GM21576 (cell line): ENCODE measurements at regions not wholly inside any gene's neighbourhood (a gene's known extent, or its start where the extent isn't known, plus 50 kb on each side); places are given as distances from the start of the nearest gene placed in this dataset.

Experiments
- ATAC-seq: cut with Tn5 transposase; IDR thresholded peaks from one replicate; pipeline ENCODE4 v1.9.1; 2021; ENCODE audit warnings: mild to moderate bottlenecking, moderate library complexity; ENCODE audit not compliant: unreplicated experiment

- peak; percentile 82 for ATAC-seq
These were observed 291.5 kb upstream of the SRRM4 start for GRCh38 chr12:118689793-118690192.

DNA sequence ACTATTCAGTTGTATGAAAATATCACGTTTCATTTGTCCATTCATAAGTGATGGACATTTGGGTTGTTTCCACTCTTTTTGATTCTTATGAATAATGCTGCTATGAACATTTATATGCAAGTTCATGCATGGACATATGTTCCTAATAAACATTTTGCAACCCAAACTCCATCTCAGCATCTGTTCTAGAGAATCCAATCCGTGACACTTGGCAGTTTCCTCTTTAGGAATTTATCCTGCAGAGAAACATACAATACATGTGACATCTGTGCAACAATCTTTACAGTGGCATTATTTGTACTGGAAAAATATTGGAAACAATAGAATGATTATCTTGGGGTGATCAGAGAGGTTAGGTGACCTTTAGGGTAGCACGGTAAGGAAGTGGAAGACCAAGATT is 290.8 kb upstream of the SRRM4 start:
- no peak for ATAC-seq

DNA sequence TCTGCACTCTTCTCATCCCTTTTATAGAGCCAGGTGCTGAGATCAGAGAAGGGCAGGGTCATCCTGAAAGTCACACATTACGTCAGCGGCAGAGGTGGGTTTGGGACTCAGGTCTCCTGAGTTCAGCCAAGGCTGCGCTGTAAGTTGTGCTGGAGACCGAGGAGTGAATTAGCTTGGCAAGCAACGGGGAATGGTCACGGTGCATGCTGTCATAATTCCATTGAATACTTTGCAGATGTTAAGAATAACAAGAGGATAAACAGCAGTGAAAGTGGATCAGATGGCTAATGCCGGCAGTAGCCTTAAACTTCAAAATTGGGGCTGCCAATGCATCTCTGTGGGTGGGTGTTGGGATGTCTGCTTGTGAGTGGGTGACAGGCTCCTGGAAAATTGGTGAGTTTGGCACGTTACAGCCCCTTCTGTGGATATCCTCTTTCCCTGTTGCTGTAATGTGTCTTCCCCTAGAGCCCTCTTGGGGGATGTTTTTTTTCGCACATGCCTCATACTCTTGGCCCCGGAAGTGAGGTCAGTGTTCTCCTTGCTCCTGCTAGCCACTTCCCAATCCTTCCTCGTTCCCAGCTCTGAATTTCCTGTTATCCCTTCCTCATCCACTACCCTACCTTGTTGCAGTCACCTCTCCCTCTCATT is 287.1 kb upstream of the SRRM4 start:
- ATAC-seq: no peak

DNA sequence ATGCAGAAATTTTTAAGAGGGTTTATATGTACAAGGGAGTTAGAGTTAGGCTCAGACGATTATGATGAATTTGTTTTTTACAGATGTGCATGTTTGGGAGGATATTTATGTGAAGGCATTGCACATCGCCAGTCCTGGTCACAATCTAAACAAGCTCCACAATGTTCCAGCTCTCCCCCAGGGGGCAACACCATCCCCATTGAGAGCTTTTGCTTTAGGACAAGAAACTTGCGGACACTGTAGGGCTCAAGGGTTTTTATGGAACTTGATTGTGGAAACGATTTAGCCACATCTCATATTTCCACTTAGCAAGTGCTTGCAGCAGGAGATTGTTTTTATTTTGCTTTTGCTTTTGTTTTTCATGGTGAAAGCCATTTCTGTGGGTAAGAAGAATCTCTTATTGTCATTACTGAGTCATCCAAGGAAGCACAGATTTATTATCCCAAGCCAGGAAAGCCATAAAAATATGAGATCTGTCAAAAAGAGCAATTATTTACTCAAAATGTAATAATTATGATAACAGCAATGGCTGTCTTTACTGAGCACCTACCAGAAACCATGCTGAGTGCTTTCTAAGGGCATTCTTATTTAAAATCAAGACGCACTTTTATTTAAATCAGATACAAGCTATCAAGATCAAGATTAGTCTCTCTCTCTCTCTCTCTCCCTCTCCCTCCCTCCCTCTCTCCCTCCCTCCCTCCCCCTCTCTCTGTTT is 276.7 kb upstream of the SRRM4 start:
- no peak for ATAC-seq

GRCh38 chr12:118706437-118706836 is 274.9 kb upstream of the SRRM4 start:
- no peak for ATAC-seq

GRCh38 chr12:118709946-118710345 is 271.4 kb upstream of the SRRM4 start:
- ATAC-seq: no peak

DNA sequence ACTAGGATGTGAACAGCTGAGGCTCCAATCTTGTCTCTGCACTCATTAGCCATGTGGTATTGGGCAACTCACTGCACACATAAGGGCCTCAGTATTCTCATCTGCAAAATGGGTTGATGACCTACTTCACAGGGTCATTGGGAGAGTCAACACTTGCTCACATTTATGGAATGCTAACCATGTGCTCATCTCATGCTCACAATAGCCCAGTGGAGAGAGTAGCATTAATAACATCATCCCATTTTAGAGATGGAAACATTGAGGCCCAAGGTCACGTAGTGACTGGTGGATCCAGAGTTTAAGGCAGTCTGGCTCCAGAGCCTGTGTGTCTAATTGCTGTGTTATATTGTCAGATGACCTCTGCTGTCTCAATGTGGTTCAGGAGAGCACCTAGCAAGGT is 270.2 kb upstream of the SRRM4 start:
- ATAC-seq: no peak

DNA sequence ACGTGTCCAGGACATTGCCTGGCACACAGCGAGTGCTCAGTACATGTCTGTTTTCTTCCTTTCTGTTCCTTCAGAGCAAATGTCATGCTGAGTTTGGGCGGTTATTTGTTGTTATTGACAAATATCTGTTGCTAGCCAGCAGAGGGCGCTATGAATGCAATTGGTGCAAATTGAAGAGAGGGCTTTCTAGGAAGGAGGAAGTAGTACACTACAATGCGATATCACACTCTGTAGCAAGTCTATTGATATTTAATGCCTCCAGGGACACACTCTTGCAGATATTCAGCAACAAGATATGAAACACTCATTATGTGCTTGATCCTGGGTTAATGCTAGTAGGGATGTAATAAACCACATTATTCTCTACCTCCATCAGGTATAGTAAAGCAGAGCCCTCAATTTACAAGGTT is 267.3 kb upstream of the SRRM4 start:
- no peak for ATAC-seq

DNA sequence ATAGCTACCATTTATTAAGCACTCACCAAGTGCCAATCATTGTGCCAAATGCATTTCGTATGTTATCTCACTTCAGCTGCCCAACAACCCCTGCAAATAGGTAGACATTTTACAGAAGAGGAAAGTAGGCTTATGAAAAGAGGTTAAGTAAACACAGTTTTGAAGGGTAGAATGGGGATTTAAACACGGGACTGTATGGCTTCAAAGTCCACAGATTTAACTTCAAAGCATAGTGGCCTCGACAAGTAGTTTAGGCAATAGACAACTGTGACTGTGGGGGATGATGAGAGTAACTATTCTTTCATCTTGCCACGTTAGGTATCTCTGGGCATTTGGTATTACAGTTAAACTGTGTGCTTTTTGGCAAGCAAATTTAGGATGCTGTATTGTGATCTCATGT is 266.8 kb upstream of the SRRM4 start:
- ATAC-seq: no peak

DNA sequence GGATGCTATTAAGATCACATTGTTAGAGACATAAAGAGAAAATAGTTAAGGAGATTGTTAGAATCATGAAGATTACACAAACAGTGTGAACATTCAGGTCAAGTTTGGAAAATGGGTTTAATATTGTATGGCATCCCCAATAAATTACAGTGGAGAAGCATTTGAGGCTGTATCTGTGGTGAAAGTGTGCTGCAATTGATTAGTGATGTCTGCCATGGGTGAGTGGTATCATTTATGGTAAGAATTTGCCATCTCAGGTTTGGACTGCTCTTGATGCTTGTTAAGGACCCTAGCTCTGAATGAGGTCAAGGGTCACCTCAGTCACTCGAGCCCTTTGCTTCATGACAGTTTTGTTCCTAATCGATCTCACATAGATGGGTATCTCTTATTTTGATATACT is 265.7 kb upstream of the SRRM4 start:
- no peak for ATAC-seq

DNA sequence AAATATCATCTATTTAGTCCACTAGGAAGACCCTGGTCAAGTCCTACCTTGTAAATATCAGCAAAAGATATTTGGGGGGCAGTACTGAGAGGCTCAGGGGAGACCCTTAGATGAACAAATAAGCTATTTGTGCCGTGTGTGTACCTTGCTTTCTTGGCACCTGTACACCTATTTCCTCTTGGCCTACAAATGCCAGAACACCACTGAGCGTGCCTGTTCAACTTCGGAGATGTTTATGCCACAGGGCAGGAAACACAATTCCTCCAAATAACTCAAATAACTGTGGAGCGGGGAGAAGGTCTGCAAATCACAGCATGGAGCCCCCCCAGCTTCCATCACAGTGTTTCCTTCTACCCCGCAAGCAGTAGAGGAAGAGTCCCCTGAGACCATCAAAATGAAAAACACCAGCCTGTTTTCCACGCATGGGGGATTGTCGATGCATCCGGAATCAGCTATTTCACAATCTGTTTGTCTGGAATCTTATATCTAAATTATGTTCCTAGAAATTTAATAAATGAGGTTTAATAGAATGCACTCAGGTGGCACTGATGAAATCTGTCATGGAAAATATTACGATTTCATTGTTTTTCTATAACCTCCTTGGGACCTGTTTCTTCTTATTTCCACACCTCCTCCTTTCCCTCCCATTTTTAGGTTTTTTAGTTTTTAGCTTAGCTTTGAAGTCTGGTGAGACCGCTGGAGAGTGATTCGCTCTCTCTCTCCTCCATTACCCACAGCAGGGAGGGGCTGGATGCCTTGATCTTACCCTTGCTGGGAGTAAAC is 254.0 kb upstream of the SRRM4 start:
- no peak for ATAC-seq

DNA sequence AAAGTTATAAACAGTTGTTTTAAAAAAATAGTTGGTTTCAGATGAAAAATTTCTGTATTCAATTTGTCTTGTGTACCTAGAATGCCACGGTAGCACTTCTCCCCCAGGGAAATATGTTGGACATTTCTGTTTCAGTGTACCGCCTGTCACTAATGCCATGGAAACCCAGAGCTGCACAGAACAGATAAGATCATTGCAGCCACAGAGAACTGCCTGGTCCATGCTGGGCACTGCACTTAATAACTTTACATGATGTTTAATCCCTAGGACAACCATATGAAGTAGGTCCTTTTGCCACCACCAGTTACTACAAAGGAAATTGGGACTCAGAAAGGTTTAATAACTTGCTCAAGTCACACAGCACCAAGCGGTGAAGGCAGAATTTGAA is 253.4 kb upstream of the SRRM4 start:
- ATAC-seq: no peak

- no peak for ATAC-seq
These were observed 247.1 kb upstream of the SRRM4 start for GRCh38 chr12:118734266-118734665.

DNA sequence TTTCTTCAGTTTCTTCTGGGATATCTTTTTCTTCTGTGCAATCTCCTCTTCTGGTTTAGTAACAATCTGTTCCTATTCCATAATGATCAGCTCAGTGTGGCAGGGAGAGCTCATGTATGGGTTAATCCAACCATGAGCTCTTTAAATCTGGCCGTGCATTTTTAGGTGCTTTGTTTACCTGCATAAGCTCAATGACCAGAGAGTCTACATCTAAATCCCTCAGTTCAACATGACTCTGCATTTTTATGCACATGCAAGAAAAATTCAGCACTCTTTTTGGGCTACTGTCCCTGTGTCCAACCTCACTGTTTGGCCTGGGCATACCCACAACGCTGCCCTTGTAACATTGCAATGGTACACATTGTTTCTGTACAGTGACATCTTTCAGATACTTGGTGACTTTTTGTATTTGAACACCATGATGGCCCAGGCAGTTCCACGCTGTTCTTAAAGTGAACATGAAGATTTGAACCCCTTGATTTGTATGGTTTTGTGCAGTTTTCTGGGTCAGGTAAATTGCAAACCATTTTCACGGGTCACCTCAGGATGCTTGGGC is 243.3 kb upstream of the SRRM4 start:
- ATAC-seq: no peak

- ATAC-seq: no peak
These were observed 240.1 kb upstream of the SRRM4 start for GRCh38 chr12:118741194-118741593.

GRCh38 chr12:118742431-118742830 is 238.9 kb upstream of the SRRM4 start:
- ATAC-seq: no peak

- ATAC-seq: no peak
These were observed 237.2 kb upstream of the SRRM4 start for GRCh38 chr12:118743896-118744700.

GRCh38 chr12:118746176-118746575 is 235.2 kb upstream of the SRRM4 start:
- ATAC-seq: no peak

DNA sequence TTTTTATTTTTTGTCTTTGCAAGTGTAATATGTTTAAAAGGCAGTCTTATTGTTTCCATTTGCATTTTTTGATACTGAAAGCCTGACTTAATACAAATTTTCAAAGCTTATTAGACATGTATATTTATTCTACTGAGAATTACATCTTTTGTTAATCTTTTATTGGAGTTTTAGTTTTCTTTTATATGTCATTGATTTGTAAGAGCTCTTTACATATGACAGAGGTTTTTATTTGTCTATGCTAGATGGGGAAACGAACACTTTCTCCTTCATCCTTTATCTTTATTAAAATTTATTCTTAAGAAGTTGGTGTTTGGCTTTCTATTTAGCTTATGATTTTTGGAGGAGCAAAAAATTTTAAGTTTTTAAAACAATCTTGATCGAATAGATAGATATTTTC is 234.4 kb upstream of the SRRM4 start:
- ATAC-seq: no peak

- ATAC-seq: no peak
These were observed 233.6 kb upstream of the SRRM4 start for GRCh38 chr12:118747771-118748170.
